GM19328 (cell line): ENCODE measurements at regions not wholly inside any gene's neighbourhood (a gene's known extent, or its start where the extent isn't known, plus 50 kb on each side); places are given as distances from the start of the nearest gene placed in this dataset.
"Not testable (repeated sequence)": the region's sequence is repeated elsewhere in the genome, so short reads cannot be mapped to it uniquely, and the experiment has no call there.

ENCODE experiments used
- ATAC-seq: cut with Tn5 transposase; IDR thresholded peaks from one replicate; pipeline ENCODE4 v1.9.1; 2021; ENCODE audit warnings: mild to moderate bottlenecking, moderate library complexity; ENCODE audit not compliant: unreplicated experiment

DNA sequence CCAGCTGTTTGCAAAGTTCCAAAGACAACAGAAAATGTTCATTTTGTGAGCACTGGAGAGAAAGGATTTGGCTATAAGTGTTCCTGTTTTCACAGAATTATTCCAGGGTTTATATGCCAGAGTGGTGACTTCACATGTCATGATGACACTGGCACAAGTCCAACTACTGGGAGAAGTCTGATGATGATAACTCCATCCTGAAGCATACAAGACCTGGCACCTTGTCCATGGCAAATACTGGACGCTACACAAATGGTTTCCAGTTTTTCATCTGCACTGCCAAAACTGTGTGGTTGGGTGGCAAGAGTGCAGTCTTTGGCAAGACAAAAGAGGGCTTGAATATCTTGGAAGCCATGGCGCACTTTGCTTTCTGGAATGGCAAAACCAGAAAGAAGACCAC lies 385.0 kb downstream of the CDH11 start:
- no peak for ATAC-seq

DNA sequence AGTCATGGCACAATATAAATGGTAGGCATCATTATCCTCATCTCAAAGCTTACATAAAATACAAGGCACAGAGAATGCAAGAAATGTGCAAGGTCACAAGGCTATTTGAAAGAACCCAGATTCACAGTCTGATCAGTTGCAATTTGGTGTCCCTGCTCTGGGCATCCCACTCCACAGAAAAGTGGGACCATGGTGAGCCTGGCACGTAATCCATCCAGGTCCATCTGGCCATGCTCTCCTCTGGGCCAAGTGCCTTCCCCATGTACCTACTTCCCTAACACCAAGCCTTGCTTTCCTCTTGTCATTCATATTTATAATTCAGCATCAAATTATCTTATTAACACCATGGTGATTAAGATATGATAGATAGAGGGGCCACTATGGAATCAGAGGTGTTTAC lies 390.0 kb downstream of the CDH11 start:
- ATAC-seq, result no peak

DNA sequence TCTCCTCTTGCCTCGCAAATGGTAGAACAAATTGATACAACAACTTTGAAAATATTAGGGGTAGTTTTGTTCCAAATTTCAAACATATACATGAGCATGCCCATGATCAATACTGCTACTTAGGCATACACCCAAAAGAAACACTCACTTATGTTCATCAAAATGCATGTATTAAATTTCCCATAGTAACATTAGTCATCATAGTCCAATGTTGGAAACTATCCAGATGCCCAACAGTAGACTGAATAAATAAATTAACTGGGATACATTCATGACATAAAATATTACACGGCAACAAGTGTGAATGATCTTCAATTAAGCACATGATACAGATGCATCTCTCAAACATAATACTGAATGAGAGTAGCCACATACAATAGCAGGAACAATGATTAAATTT lies 391.6 kb downstream of the CDH11 start:
- ATAC-seq, result no peak

DNA sequence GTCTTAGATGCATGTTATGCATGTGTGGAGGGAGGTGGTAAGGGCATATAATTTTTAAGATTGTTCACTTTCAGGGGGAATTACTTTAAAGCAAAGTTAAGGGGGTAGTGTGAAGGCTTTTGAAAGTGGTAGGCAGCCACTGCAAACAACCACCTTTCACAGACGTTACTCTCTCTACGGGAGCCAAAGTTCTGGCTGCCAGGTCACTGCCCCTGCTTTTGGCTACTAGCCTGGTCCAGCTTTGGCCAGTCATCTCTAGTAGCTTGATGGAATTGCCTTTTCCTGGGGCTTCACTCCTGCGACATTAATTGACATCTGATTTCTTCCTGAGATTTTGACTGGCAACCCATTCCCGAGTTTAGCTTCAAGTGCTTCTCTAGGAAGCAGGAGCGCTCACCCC lies 397.5 kb downstream of the CDH11 start:
- no peak for ATAC-seq

DNA sequence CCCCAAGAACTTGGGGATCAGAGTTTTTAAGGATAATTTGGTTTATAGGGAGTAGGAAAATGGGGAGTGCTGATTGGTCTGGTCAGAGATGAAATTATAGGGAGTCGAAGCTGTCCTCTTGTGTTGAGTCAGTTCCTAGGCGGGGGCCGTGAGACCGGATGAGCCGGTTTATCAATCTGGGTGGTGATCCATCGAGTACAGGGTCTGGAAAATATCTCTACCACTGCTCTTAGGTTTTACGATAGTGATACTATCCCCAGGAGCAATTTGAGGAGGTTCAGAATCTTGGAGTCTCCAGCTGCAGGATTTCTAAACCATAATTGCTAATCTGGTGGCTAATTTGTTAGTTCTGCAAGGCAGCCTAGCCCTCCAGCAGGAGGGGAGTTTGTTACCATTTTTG lies 403.4 kb downstream of the CDH11 start:
- no peak for ATAC-seq

DNA sequence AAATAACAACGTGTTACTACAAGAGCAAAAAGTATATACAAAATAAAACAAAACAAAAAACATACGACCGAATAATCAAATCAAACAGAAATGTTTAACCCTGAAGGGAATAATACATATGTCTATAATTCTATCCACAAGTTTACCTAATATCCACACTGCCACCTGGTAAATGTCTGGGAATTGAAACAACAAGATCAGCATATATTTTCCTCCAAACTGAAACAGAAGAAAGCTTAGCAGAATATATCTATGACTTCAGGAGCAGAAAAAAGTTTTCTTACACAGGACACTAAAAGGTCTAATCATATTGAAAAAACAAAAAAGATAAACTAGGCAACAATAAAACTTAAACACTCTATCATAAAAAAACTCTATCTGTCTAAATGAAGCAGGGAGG lies 404.0 kb downstream of the CDH11 start:
- no peak for ATAC-seq

DNA sequence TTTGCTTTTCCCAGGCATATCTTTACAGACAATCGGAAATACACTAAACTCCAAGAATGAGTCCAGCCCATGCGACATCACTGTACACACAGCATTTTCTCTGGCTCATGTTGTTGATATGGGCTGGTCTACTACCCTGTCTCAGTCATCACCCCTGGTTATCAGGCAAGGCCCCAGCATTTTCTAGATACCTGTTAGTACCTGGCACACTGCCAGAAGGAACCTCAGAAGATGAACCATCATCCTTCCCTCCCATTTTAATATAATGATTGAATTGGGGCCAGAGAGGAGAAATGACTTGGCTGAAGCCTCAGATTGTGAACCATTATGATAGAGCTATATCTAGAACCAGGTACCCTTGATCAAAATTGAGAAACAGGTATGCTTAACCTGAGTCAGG lies 406.2 kb downstream of the CDH11 start:
- no peak for ATAC-seq

DNA sequence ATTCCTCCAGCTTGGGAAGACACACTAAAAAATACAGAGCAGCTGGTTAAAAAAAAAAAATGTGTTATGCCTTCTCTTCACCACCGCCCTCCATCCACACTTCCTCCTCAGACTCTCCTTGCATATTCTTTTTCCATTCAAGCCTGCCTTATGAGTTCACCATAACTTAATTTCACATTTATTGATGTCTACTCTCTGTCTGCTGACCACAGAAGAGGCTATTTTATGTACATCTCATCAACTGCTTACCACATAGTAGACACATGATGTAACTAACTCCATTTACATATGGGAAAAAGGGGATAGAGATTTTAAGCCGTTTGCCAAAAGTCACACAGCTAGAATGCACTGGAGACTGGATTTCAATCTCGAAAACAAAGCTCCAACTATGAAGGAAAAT lies 409.8 kb downstream of the CDH11 start:
- no peak for ATAC-seq

DNA sequence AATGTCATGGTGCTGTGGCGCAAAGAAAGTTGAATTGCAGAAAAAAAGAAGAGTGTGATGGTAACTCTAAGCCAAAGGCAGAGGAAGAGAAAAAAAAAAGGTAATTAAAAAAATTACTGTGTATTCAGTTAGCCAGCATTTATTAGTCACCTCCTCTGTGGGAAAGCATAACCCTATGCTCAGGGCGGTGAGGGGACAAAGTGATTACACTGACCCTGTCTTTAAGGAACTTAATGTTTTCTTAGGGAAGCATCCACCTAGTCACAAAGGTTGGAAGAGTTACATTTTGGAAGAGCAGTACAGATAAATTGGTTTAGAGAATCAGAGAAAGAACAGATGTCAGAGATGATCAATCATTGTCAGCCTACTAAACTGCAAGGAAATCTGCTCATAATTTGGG lies 410.3 kb downstream of the CDH11 start:
- no peak for ATAC-seq

DNA sequence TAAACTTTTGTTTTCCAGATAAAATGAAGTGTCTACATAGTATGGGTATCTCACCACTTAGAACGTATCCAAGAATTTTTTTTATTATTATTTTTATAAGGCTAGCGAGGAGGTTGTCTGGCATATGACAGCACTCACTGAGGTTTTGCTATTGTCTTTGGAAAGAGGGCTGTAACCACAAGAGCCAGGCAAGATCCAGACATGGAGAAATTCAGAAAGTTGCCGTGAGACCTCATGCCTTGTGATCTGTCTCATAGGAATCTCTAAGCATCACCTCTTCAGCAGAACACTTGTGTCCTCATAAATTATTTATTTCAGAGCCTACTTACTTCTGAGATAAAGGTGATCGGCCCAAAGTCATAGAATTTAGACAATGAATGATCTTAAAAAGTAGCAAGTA lies 410.8 kb downstream of the CDH11 start:
- no peak for ATAC-seq

DNA sequence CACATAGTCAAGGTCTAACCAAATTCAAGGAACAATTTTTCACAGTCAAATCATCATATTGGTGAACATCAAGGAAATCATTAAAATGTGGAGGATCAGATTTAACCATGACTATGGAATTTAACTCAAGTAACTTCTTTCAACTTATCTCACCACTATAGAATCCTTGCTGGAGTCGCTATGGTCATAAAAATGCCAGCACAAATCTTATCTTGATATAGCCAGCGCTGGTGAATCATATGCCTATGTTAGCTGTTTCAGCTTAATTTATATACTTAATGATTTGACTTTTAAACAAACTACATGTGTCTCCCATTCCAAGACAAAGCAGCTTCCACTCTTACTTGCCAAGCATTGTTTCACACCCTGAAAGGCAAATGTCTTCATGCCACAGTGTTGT lies 416.4 kb downstream of the CDH11 start:
- no peak for ATAC-seq

DNA sequence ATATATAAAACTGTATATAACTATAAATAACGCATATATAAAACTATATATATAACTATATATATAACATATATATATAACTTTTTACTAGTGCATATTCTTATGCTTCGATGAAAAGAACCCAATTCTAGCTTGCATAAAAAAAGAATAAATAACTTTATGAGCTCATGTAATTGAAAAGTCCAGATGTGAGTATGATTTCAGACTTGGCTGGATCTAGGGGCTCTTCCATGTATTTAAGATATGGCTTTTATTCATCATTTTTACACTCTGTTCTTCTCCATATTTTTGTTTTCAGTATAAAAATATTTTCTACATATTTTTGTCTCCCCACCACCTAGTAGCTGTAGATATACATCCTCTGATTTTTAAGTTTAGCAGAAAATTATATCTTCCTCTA lies 417.5 kb downstream of the CDH11 start:
- ATAC-seq, result no peak

DNA sequence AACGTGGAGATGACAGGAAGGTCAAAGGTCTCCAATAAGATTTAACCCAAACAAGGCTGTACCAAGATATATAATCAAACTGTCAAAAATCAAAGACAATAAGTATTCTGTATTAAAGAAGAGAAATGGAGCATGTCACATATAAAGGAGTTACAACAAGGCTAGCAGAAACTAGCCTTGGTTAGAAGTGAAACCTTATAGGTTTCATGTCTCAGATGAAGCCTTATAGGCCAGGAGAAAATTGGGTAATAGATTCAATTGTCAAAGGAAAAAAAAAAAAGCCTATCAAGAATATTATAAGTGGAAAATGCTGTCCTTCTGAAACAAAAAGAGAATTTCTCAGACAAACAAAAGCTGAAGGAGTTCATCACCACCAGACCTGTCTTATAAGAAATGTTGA lies 419.4 kb downstream of the CDH11 start:
- no peak for ATAC-seq

DNA sequence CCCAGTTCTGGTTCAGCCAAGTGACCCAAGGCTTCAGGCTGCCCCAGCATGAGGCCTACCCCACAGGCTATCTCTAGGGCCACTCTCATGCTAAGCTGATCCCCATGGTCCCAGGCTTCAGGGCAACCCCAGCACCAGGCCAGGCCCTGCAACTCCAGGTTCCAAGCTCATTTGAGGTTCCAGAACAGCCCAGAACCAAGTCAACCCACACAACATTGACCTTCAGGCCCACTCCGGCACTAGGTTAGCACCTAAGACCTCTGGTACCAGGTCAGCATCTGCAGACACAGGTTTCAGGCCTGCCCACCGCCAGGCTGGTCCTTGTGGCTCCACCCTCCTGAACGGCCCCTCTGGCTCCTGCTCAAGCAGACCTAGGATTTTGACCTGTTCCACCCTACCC lies 421.2 kb downstream of the CDH11 start:
- no peak for ATAC-seq

DNA sequence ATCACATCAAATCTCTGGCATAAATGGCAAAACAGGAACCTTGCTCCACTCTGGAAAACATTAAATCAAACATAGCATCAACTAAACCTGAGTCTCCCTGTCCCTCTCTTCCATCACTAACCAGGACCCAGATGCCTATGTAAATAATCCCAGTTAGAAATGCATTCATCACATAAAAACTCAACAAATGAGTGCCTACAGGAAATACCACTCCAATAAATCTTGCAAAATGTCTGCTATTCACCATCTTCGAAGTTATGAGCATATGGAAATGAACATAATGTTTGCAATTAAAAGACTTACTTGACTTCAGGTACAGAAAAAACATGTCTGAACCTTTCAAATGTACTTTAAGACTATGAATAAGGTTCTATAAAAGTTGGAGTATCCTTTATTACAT lies 425.0 kb downstream of the CDH11 start:
- no peak for ATAC-seq

DNA sequence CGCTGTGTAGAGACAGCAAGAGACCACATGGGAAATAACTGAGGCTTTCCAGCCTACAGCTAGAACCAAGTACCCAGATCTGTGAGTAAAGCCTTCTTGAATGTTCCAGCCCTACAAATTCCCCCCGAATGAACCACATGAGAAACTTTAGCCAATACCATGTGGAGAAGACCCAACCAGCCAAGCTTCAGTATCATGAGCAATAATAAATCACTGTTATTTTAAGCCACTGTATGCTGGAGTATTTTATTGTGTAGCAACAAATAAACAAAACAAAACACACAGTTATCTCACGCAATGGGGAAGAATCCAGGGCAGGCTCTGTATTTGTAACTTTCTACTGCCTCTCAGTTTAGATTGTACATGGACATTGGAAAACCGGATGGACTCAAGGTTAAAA lies 426.2 kb downstream of the CDH11 start:
- no peak for ATAC-seq

DNA sequence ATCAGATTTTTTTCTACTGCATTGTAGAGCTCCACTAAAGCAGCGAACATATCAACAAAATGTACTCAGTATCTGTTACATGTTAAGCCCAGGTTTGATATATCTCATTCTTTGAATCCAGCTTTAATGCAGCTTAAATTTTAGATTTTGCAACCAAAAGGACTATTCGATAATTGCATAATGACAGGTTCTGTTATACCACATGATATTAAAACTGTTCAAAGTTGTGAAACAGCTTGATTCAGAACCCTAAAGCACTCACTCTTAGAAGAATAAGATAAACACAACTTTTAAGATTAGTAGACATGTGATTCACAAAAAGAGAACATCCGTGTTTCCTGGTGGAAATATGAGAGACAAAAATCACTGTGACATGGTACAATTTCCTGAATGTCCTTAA lies 427.9 kb downstream of the CDH11 start:
- no peak for ATAC-seq

DNA sequence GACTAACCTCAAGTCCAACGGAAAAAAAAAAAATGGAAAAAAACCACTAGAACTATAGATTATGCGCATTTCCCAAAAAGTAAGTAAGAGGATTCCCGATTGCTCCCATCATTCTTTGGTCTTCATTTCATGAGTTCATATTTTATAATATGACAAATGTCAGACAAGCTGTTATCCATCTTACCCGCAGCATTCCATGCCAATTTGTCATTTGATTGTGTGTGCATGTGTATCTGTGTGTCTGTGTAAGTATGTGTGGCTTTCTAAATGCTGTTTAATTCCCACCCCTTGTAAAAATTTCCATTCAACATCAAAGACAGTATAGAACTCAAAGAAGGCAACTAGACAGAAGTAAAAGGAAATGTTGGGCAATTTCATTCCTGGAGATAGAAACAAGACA lies 434.1 kb downstream of the CDH11 start:
- no peak for ATAC-seq

DNA sequence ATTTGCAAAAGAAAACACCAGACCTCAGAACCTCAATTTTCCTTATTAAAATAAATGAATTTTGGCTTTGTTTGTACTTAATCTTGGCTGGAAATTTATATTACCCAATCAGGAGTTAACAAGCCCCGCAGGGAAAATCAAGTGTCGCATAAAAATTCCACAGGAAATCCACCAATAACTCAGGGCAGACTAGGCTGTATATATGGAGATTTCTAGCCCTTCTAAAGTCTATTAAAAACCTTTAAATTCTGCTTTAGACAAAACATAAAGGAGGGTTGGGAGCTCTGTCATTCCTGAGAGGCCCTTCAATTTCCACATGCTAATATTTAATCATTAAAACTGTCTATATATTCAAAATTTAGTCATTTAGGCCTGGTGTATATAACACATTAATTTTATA lies 434.7 kb downstream of the CDH11 start:
- no peak for ATAC-seq

DNA sequence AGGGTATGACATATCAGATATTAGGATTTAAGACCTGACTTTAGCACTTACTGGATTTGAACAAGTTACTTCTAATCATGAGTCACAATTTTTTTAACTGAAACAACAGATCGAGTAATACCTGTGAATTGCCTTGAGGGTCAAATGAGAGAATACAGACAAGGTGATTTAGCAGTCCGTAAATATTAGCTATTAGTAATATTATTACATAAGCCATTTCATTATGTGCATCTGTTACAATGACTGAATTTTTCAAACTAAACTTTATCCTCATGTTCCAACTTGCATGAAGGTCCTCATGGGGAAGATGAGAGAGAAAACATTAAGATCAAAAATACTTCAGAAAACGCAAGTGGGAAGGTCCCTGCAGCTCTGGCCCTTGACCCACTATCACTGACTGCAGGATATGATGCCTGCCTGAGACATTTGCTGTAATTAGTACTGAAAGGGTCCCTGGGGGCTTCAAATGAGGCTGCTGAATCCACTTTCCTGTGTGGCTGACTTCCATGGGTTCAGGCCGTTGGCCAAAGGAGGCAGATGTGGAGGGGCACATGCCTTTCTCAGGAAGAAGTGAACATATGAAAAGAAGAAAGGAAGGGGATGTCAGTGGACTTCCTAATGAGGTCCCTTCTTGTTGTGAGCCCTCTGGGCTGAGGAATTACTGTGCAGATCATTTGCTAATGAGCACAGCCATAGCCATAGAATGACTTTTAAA lies 441.7 kb downstream of the CDH11 start:
- no peak for ATAC-seq

DNA sequence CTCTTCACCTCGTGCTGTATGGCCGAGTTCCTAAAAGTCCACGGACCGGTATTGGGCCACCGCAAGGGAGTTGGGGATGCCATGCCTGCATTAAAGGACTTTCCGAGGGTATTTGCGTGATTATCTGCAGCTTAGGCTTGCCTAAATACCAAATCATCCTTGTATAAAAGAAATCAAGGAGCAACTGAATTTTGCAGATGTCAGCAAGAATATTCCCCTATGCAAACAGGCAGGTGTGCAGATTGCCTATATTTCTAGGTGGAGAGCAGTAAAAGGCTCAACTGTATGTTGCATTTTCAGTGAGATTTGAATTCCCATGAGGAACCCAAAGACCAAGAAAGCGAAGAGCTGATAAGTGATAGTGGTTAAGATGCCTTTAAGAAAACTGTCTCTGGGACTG lies 452.3 kb downstream of the CDH11 start:
- no peak for ATAC-seq

DNA sequence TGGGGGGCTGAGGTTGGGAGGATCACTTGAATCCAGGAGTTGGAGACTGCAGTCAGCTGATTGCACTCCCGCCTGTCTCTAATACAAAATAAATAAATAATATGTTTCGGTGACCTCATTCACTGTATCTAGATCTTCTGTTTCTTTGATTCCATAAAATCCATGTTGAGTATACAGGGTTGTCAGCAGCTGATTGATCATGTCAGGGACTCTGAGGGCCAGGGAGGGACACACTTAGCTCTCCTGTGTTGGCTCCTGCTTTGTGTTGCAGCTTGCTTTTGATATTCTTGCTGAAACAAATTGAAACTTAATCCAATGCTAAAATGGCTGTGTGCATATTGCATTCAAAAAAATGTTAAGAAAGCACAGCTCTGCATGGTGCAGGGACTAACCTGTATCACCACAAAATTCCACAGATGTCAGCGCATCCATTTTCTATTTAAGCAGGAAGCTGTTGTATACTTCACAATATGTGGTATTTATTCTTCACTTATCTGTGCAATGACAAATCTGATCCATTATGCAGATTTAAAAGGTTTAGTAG lies 454.5 kb downstream of the CDH11 start:
- no peak for ATAC-seq

DNA sequence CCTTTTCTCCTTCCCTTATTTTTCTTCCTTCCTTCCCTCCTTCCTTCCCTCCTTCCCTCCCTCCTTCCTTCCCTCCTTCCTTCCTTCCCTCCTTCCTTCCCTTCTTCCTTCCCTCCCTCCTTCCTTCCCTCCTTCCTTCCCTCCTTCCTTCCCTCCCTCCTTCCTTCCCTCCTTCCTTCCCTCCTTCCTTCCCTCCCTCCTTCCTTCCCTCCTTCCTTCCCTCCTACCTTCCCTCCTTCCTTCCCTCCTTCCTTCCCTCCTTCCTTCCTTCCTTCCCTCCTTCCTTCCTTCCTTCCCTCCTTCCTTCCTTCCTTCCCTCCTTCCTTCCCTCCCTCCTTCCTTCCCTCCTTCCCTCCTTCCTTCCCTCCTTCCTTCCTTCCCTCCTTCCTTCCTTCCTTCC lies 459.6 kb downstream of the CDH11 start:
- not testable (repeated sequence) for ATAC-seq
